ENCODE measurements at regions not wholly inside any gene's neighbourhood (a gene's known extent, or its start where the extent isn't known, plus 50 kb on each side); places are given as distances from the start of the nearest gene placed in this dataset.

DNA sequence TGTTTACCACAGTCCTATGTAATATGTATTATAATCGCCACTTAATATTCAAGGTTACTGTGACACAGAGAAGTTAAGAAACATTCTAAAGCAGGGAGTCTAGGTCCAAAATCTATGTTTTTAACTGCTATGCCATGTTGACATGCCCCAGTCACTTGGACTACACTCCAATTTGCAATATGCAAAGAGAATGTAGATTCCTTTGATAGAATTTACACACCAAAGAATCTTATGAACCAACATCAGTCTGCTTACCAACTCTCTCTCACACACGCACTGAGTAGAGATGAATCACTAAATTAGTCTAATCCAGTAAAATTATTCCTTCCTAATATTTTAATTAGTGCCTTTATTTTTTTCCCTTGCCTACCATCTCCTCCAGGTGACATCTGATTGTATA, 266.2 kb downstream of the OLFM3 start:
- no peak for DNase-seq

GRCh38 chr1:101732261-101732660, 264.5 kb downstream of the OLFM3 start:
- DNase-seq: no peak

DNA sequence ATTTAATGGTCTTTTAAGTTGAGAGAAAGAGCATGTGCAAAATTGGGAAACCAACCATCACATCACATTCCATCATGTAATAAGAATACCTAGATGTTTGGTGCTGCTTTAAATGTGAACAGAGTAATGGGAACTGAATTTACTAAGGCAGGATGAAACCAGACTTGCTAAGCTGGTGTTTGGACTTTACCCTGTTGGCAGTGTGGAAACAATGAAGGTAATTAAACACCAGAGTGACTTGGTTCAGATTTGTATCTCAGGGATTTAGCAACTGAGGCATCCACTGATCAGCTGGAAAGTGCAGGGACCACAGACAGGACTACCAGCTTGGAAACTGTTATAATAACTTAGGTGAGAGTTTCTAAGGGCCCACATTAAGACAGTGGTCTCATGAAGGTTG, 263.4 kb downstream of the OLFM3 start:
- DNase-seq: no peak

DNA sequence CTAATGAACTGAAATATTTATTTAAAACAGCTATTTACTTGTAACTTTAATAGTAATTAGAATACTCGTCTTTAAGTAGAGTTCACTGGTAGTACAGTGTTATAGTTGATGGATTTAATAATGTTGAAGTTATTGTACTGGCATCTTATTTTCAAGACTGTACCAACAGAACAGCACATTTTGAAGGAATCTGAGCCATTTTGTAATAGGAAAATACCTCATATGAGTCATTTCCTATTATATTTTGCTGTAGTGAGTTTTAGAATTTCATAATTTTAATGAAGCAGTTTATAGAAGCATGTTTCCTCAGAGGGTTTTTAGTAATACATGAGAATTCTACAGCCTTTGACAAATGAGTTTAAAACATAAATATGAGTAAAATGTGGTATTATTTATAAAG, 258.3 kb downstream of the OLFM3 start:
- DNase-seq: no peak

GRCh38 chr1:101739146-101739545, 257.6 kb downstream of the OLFM3 start:
- no peak for DNase-seq

DNA sequence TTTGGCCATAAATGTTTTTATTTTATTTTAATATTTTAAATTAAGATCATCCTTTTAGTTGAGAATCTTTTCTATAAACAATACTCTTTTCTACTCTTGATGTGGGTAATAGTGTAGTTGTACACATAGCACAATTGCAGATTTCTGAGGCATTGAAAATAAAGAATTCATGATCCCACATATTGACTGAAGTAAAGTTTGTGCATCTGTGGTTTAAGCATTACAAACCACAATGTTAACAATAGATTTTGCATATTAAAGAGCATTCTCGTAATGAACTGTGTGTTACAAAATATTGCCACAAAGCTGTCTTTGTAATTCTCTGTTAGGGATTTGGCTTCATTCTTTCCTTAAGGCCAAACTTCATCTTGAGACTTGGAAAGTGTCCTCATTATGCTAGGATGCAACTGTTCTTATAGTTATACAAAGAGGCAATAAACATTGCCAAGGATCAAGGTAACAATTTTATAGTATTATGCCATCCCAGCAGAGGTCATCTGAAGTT, 256.8 kb downstream of the OLFM3 start:
- no peak for DNase-seq

- DNase-seq: no peak
Measured at GRCh38 chr1:101741910-101742309, 254.8 kb downstream of the OLFM3 start.

GRCh38 chr1:101742509-101742908, 254.2 kb downstream of the OLFM3 start:
- no peak for DNase-seq

DNA sequence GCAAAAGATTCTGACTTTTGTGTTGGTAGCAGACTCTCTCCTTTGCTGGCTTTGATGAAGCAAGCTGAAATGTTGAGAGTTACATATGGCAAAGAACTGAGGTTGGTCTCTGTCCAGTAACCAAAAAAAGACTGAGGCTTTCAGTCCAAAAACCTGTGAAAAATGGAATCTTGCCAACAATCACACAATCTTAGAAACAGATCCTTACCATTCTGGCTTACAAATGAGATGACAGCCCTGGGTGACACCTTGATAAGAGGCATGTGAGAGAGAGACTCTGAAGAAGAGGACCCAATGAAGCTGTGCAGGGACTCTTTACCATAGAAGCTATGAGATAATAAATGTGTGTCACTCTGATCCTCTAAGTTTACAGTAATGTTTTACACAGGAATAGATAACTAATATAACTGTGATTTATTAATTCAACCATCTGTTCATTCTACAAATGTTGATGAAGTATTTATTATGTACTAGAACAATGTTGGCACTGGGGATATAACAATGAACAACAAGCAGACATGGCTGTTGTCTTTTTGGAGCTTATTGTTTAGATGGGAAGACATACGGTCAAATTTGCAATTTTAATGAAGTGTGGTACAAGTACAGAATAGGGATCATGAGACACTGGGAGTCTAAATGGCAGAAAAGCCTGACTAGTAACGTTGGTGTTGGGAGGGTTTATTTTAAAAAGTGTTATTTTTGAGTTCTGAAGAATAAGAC, 251.0 kb downstream of the OLFM3 start:
- DNase-seq: no peak

DNA sequence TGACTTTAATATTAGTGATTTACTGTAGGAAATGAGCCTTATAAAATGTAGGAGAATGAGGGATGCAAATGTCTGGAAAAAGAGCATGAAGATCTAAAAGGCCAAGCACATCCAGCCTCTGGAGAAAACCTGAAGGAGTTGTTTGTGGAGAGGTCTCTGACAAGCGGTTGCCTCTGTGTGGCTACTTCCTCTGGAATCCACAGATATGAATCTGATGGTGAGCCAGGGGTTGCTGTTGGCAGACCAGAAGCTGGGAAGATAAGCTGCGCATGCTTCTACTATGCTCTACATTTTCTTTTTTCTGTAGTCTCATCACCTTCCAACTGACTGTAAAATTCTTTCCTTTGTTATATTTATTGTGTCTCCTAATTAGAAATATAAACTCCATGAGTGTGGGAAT, 248.6 kb downstream of the OLFM3 start:
- no peak for DNase-seq
